Left renal pelvis (tissue), 4 donors: ENCODE measurements at regions not wholly inside any gene's neighbourhood (a gene's known extent, or its start where the extent isn't known, plus 50 kb on each side); places are given as distances from the start of the nearest gene placed in this dataset.
A peak's percentile ranks its signal among the peaks of the same experiment; 100 is the strongest.

Experiments
- DNase-seq, 4 donors: peaks; one replicate each; pipeline ENCODE4 v3.0.0-alpha.2; 2013; ENCODE audit warnings: low read depth in 4 of 4, low spot score in 3 of 4

DNA sequence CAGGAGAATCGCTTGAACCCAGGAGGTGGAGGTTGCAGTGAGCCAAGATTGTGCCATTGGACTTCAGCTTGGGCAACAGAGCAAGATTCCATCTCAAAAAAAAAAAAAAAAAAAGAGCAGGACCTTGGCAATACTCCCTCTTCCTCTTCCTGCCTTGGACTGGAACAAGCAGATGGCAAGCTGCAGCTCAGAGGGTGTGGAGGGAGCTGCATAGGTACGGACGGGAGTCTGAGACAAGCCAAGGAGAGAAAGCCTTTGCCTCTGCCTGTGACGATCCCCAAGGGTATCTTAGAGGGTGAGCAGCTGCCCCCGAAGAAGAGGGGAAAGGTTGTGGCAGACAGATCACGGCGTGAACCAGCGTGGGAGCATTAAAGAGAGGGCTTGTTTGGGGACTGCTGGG, 109.2 kb downstream of the AIPL1 start:
- no peak for DNase-seq

DNA sequence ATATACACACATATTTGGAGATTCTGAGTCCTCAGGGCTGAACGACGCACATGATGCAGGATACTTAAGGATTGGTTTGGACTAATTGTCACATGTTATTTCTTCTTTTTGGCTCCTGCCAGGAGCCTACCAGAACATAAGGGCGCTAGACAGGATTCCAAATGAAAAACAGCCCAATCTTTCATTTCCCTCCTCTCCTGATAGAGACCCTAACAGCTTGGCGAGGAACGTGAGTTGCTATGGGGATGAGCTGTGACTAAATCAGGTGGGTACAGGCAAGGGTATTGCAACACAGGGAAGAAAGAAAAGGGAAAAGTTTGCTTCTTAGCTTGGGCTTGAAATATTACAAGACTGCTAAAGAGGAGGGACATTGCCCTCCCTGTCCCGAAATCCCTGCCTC, 109.9 kb downstream of the AIPL1 start:
- DNase-seq, result no peak

DNA sequence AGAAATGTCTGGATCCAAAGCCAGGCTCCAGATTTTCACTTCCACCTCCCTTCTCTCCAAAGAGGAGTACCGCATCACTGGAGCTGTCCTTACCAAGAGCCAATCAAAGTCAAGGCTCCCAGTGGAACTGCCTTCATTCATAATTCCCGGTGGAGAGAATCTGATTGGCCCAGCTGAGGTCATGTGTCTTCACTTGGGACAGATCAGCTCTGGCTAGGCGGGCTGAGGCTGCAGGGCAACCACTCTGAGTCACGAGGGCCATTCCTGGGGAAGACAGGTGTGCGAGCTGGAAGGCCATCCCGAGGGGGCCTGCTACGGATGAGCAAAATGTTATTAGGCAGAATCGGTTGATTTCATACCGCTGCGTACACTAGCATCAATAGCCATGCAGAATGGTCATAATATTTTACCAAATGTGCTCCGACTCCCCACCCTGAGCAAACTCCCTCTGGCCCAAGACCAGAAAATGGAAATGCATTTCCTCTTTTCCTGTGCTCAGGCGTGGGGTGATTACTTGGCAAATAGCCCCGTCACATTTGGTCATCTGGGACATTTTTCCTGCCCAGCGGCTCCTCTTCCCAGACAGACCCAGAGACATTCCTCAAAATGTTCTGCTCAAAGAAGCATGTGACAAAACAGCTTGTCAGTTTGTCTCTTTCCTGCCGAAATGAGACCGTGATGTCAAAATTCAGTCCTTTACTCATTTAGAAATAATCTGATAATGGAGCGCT, 111.1 kb downstream of the AIPL1 start:
- DNase-seq, result no peak

DNA sequence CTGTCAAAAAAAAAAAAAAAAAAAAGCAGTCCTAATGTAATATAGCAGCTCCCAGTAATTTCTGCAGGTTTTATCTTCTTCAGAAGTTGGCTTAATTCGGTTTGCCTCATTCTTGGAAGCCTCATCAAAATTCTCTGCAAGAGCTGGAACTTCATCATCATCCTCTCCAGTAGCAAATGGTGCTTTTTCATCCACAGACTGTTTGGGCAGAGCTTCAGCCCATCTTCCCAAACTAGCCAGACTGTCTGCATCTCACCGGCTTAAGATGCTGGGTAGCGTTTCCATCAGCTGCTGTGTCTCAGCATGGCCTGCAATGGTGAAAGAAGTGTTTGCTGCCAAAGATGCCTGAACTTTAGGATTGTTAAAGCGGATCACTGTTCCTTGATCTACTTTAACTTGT, 112.6 kb downstream of the AIPL1 start:
- DNase-seq, result no peak

DNA sequence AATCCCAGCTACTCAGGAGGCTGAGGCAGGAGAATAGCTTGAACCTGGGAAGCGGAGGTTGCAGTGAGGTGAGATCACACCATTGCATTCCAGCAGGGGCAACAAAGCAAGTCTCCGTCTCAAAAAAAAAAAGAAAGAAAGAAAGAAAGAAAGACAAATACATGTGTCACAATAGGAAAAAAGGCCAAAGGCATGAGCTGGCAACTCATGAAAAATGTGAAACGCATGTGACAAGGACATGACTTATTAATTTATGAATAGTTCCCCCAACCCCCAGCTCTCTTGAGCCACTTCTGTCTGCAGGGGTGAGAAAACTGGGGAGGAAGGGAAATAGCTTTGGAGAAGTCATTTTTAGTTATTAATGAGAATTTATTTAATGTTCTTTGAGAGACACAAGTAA, 120.6 kb downstream of the AIPL1 start:
- DNase-seq, result no peak

DNA sequence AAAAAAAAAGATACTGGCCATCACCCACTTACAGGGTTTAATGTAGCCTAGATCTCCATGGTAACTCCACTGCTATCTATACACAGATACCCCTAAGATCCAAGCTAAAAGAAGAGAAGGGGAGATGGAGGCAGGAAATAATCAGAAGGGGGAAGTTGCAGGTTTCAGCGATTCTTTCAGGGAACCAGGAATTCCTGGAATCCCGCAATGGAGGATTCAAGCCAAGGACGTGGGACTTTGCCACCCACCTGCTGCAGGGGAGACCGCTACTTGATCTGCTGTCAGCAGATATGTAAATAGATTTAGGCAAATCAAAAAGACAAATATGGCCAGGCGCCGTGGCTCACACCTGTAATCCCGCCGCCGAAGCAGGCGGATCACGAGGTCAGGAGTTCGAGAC, 121.1 kb downstream of the AIPL1 start:
- no peak for DNase-seq

DNA sequence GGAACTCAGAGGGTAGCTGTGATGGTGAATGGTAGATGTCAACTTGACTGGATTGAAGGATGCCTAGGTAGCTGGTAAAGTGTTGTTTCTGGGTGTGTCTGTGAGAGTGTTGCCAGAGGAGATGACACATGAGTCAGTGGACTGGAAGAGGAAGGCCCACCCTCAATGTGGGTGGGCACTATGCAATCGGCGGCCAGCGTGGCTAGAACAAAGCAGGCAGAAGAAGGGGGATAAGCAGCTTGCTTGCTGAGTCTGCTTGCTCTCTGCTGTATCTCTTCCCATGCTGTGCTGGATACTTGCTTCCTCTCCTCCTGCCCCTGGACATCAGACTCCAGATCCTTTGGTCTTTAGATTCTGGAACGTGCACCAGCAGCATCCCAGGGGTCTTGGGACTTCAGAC, 128.1 kb downstream of the AIPL1 start:
- no peak for DNase-seq

DNA sequence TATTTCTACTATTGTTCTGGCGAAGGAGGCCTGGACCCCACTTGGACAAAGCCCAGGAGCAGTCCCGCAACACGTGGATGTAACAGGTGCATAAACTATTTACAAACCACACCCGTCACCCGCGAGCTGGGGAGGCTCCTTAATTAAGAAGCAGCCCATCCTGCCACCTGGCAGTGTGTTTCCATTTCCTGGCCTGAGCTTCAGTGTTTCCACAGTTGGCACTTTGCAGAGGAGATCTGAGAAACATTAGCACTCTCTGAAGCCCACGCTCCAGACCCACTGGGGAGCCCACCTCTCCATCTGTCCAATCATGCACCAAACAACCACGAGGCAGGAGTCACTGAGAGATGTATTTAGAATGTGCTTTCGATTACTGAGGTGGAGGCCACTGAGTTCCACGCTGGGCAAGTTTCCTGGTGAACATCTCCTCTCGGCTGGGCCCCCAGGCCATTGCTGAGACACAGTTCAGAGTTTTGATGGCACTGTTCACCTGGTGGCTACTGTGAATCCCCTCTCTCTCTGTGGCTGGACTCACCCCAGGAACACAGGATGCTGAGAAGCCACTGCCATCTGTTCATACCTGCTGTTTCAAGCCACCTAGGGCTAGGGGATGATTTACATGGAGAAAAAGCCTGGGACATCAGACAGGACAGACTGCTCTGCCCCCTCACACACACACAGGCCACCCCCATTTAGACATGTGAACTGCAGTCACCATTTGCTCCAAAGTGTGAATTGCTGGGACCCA, 129.1 kb downstream of the AIPL1 start:
- DNase-seq, result no peak

DNA sequence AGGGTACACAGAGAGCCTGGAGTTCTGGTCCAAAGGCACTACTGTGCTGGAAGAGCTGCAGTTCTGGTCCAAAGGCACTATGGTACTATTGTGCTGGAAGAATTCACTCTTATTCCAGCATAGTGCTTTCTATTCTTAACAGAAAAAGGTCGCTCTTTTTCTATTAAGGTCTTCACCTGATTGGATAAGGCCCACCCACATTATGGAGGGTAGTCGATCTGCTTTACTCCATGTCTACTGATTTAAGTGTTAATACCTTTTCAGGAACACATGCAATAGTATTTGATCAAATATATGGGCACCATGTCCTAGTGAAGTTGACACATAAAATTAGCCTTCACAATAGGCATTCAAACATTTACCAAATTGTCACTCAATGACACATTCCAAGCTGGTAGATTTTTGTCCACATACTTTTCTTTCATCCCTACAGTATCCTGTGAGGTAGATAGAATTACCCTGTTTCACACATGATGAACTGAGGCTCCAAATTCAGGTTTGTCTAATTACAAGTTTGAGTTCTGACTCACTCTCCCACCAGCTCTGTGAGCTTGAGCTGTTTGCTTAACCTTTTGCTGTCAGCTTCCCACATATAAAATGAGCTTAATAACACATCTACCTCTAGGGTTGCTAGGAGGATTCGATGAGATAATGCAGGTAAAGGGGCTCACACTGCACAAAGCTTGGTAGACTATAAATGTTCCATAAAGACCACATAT, 129.9 kb downstream of the AIPL1 start:
- DNase-seq, result no peak

DNA sequence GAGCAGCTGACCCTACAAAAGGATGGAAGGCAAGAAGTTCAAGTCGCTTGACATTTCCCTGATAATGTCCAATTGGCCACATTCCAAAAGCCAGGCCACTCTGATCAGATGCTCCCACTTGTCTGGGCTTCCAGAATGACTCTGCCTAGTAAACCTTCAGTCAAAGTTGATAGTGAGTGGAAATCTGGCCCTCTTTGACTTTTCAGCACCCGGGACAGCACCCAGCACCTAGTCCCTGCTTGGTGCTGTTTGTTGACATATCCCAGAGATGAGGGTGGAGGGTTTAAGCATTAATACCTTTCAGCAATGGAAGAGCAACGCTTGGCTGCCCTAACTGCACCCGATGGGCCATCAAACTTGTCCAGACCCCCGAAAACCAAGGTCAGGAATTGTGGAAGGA, 131.3 kb downstream of the AIPL1 start:
- DNase-seq, result peak in 3 of 4 donors; percentile 32 to 61 (median 36)

DNA sequence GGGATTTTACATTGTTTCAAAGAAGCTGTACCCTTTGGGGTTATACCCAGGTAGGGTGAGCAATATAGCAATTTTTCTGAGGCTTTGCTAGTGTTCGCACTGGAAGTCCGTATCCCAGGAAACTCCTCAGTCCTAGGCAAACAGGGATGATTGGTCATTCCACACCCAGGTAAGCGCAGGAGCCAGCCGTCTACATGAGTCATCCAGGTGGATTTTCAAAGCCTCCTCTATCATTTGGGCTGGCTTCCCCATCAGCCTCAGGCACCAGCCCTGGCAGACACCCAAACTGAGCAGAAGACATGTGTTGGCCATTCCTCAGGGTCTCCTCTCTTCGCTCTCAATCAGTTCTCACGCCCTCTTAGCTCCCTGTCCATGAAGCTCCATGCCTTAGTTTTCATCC, 135.6 kb downstream of the AIPL1 start:
- DNase-seq, result no peak

DNA sequence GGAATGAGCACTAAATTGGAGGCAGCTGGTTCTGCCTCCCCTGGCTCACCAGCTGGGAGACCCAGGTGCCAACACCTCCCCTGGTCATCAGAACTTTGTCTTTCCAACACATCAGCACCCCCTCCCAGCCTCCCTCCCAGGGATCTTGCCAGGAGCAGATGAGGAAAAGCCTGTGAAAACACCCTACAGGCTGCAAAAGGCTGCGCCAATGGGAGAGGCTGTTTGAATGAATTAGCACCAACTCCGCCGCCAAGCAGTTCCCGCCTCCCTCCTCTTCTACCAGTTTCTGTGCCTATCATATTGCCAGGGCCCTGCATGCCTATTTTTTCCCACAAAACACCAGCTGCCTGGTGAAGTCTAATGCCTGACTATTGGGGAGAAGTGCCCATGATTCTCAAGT, 137.0 kb downstream of the AIPL1 start:
- no peak for DNase-seq

DNA sequence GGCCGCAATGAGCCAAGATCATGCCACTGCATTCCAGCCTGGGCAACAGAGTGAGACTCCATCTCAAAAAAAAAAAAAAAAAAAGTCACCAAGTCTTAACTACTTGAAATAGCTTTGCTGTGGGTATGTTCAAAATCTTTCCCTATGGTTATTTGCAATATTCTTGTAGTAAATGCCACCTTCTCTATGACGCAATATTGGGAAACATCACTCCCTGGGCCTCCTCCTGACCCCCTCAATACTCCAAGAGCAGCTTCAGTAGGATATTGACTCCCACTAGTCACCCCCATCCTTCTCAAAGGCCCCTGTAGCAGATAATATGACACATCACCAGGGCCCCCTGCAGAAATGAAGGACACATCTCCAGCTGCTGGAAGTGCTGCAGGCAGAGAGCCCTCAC, 137.8 kb downstream of the AIPL1 start:
- no peak for DNase-seq

DNA sequence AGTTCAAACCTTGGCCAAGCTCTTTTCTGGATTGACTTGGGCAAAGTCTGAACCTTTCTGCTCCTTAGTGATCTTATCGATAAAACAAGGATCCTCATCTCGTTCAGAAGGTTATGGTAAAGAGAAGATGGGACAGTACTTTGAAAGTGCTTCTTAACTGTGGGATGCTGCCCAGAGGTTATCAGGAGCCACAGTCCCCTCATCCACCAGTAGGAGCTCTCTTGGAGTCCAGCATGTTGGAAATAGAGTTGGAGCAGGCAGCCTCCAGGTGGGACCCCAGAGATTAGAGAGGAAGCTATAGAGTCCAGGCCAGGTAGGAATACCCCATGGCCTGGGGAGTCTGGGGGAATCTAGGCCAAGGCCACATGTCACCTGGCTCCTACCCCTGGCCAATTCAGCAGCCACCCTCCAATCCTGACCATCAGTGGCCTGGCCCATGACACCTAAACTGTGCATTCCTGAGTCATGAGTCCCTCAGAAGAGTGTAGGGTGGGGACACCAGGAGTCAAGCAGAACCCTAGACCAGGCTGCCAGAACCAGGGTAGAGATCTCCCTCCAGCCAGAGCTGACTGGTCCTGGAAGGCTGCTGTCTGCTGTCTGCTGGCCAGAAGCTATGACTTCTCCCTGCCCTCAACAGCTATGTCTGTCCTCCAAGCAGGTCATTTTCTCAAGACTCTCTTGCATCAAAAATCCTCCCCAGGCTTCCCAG, 144.3 kb downstream of the AIPL1 start:
- DNase-seq, result no peak

DNA sequence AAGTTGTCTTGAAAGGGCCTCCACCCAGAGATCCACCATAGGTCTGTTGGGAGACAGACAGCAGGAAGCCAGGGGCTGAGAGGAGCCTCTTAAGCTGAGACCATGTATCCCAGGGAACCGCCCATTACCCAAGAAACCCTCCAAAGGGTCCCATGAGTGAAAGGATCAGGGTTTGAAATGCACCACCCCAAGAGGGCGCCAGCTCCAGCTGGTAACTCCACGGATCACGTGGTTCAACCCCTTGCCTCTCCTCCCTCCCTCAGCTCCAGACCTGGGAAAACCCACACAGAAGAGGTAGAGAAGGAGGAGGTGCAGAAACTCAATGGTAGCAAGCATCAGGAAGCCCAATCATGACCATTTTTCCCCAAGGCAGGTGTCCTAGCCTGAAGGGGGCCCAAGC, 148.7 kb downstream of the AIPL1 start:
- DNase-seq, result no peak

DNA sequence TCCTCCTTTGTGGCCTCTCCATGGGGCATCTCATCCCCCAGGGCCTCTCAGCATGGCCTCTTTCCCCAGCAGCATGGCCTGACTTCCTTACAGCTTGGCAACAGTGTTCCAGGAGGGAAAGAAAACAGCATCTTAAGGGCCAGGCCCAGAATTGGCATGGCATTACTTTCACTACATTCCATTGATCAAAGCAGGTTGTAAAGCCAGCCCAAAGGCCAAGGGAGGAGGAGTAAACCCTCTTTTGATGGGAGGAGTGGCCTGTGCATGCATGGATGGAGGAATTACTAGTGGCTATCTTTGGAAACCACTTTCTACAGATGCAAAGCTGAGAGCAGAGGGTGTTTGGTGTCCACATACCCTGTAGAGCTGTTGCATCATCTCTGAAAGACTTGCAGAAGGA, 149.4 kb downstream of the AIPL1 start:
- DNase-seq, result no peak

DNA sequence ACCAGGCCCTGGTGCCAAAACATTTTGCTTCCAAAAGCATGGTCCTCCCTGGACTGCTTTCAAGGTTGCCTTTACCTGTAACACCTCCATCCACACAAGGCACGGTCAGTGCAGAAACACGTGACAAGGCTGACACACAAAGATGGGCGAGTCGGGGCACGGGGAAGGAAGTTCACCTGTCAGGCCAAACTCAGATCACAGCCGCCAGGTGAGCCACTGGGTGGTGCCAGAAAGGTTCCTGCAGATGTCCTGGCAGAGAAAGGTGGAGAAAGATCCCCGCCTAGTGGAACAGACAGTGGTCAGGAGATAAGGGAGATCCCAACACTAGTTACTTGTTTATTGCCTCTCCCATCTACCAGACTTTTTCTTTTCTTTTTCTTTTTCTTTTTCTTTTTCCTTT, 155.3 kb downstream of the AIPL1 start:
- DNase-seq, result no peak

DNA sequence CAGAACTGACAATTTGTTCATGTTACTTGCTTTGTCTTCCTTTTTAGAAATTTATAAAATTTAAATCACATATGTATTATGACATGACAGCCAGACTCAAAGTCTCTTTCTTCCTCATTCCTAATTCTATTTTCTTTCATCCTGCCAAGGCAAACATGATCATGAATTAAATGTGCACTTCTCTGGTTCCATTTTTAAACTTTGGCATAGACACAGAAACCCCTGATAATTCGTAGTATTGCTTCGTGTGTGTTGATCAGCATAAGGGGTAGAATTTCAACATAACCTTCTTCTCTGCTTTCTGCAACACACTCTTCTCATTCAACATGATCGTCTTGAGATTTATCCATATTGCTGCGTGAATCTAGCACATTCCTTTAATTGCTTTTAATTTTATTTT, 156.5 kb downstream of the AIPL1 start:
- no peak for DNase-seq

DNA sequence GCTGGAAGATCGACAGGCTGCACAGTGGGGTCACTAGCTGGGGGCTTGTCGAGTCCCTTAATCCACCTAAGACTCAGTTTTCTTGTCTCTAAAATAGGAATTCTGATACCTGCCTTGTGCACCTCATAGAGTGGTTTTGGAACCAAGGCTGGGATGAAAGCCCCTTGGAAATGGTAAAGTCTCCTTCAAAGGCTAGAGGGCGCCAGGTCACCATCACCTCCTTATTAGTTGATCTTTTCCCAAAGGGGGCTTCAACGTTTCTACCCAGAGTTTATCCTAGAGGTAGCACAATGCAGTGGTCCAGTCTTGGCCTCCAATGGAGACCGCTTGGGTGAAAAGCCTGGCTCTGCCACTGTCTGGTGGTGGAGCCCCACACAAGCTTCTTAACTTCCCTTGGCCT, 158.2 kb downstream of the AIPL1 start:
- no peak for DNase-seq

DNA sequence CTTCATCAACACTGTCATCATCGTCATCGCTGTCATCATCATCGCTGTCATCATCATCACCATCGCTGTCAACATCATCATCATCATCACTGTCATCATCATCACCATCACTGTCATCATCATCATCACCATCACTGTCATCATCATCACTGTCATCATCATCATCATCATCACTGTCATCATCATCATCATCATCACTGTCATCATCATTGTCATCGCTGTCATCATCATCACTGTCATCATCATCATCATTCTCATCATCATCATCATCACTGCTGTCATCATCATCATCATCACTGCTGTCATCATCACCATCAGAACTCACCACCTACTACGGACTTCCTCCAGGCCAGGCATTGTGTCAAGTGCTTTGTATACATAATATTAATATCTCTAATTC, 160.6 kb downstream of the AIPL1 start:
- no peak for DNase-seq

DNA sequence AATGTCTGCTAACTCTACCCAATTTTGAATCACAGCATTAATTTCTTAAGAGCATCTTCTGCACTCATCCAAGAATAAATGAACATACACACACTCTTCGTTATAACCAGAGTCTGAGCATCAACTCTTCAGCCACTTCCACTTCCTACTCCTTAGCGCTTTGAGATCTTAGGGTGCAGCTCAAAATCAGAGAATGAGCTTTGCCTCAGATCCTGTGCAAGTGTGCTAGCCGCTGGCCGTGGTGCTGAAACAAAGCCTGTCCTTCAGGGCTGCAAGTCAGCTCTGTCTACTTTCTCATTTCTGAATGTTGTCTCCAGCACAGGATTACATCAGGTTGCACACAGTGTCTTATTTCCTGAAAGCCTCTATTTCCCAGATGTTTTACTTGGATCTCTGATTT, 165.4 kb downstream of the AIPL1 start:
- peak in 3 of 4 donors; percentile 42 to 65 (median 47) for DNase-seq
